ENCODE measurements at regions not wholly inside any gene's neighbourhood (a gene's known extent, or its start where the extent isn't known, plus 50 kb on each side); places are given as distances from the start of the nearest gene placed in this dataset.
"Not testable (repeated sequence)": the region's sequence is repeated elsewhere in the genome, so short reads cannot be mapped to it uniquely, and the experiment has no call there.

DNA sequence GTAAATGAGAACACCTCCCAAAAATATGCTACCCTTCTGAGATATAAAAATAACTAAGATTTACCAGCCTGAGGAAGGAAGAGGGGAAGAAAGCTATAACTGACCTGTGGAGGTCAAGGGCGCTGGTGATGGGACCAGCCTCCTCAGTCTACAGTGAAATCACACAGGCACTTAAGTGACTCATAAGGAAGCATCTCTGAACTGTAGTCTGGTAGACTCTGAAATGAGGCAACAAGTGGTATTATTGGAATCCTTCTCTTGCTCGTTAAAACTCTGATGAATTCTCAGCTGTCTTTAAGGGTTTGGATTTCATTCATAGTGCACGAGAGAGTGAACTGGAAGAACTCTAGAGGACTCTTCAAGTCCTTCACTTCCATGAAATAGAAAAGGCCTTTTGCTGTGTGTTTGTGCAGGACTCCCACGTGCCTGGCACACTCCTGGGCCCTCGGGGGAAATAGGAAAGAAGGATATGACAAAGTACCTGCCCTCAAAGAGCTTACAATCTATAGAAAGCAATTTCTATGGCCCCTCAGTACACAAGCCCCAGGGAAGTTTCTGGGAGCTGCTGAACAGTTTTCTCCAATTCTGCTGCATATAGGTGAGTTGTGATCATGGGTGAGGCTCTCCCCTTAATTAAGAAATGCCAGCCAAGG is 231.8 kb upstream of the RREB1 start:
- Histone ChIP-seq H3K9me2 (ENCODE audit: low read depth, low read length) (no peaks in the 10 kb centered on the region), H3K27me3 (ENCODE audit: insufficient read depth, low read length) (no peaks in the 10 kb centered on the region; the same call in 1 of the 2 replicates), H3K4me1 (ENCODE audit: insufficient read depth, low read length, severe bottlenecking) (no peaks in the 10 kb centered on the region), H3K4me2 (ENCODE audit: low read length) (no peak overlapping the region), H4K20me1 (ENCODE audit: insufficient read depth, low read length) (no peaks in the 10 kb centered on the region), H3K9ac (ENCODE audit: low read length) (no peak overlapping the region), H3K36me3 (ENCODE audit: insufficient read depth, low read length) (no peaks in the 10 kb centered on the region), H3K4me3 (ENCODE audit: low read depth, low read length, poor library complexity, severe bottlenecking) (no peak overlapping the region), H3F3A (ENCODE audit: insufficient read depth, low read length) (no peaks in the 10 kb centered on the region), H3K79me2 (ENCODE audit: insufficient read depth, low read length) (no peaks in the 10 kb centered on the region), H3K9me3 (ENCODE audit: low read length) (no peaks in the 10 kb centered on the region), H2AFZ (ENCODE audit: low read length) (no peak overlapping the region), H3K27ac (ENCODE audit: low read depth, low read length, poor library complexity, severe bottlenecking) (no peak overlapping the region)
- no peak for TF ChIP-seq EZH2 (IDR thresholded peaks at IDR 0.05; ENCODE audit: borderline replicate concordance, low read length)
- TF ChIP-seq, protein P1, sequence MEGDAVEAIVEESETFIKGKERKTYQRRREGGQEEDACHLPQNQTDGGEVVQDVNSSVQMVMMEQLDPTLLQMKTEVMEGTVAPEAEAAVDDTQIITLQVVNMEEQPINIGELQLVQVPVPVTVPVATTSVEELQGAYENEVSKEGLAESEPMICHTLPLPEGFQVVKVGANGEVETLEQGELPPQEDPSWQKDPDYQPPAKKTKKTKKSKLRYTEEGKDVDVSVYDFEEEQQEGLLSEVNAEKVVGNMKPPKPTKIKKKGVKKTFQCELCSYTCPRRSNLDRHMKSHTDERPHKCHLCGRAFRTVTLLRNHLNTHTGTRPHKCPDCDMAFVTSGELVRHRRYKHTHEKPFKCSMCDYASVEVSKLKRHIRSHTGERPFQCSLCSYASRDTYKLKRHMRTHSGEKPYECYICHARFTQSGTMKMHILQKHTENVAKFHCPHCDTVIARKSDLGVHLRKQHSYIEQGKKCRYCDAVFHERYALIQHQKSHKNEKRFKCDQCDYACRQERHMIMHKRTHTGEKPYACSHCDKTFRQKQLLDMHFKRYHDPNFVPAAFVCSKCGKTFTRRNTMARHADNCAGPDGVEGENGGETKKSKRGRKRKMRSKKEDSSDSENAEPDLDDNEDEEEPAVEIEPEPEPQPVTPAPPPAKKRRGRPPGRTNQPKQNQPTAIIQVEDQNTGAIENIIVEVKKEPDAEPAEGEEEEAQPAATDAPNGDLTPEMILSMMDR (IDR thresholded peaks at IDR 0.05; ENCODE audit: low read length) = no peak

DNA sequence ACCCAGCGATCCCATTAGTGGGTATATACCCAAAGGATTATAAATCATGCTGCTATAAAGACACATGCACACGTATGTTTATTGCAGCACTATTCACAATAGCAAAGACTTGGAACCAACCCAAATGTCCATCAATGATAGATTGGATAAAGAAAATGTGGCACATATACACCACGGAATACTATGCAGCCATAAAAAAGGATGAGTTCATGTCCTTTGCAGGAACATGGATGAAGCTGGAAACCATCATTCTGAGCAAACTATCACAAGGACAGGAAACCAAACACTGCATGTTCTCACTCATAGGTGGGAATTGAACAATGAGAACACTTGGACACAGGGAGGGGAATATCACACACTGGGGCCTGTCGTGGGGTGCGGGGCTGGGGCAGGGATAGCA is 230.0 kb upstream of the RREB1 start:
- not testable (repeated sequence) for H3K79me2 ChIP-seq (ENCODE audit: insufficient read depth, low read length); H3K9ac ChIP-seq (ENCODE audit: low read length); H3K9me3 ChIP-seq (ENCODE audit: low read length); H3K4me2 ChIP-seq (ENCODE audit: low read length); H2AFZ ChIP-seq (ENCODE audit: low read length); H3F3A ChIP-seq (ENCODE audit: insufficient read depth, low read length); H3K4me1 ChIP-seq (ENCODE audit: insufficient read depth, low read length, severe bottlenecking); H3K9me2 ChIP-seq (ENCODE audit: low read depth, low read length); H3K4me3 ChIP-seq (ENCODE audit: low read depth, low read length, poor library complexity, severe bottlenecking); H3K27me3 ChIP-seq (ENCODE audit: insufficient read depth, low read length); H3K36me3 ChIP-seq (ENCODE audit: insufficient read depth, low read length); H4K20me1 ChIP-seq (ENCODE audit: insufficient read depth, low read length); H3K27ac ChIP-seq (ENCODE audit: low read depth, low read length, poor library complexity, severe bottlenecking)

DNA sequence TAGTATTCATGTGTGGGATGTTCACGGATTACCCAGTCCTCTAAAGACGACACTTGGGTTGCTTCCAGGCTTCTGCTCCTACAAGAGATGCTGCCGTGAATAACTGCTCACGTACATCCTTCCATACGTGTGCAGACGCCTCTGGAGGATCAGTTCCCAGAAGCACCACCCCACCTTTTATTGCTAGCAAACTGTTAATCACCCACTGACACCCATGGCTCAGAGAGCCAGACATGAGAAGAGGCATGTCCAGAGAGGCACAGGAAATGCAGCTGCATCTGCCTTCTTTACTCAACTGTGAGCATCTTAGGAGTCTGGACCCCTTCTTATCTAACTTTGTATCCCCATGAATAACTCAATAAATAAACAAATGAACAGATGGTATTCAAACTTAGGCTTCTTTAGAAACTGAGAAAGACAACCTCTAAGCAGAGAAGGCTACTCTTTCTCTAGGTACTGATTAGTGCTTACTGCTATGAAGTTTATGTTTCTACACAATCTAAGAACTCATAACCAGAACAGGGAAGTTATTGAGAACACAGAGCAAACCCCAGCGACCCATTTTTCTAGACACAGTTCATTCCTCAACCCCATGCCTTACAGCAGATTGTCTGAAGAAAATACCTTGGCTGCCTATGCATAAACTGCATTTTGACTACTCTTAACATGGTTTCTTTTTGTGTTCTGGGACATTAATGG is 228.7 kb upstream of the RREB1 start:
- Histone ChIP-seq H3K27ac (ENCODE audit: low read depth, low read length, poor library complexity, severe bottlenecking) (no peak overlapping the region), H2AFZ (ENCODE audit: low read length) (no peak overlapping the region), H3K4me1 (ENCODE audit: insufficient read depth, low read length, severe bottlenecking) (no peaks in the 10 kb centered on the region)

DNA sequence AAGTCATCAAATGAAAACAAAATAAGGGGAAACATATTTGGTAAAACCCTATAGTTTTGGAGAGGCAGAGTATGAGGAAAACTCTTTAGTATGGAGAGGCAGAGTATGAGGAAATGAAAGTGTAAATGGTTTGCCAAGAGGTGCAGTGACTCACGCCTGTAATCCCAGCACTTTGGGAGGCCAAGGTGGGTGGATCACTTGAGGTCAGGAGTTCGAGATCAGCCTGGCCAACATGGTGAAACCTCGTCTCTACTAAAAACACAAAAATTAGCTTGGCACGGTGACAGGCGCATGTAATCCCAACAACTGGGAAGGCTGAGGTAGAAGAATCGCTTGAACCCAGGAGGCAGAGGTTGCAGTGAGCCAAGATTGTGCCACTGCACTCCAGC is 228.2 kb upstream of the RREB1 start:
- H3K79me2 ChIP-seq (ENCODE audit: insufficient read depth, low read length); H3K4me1 ChIP-seq (ENCODE audit: insufficient read depth, low read length, severe bottlenecking); H3K27ac ChIP-seq (ENCODE audit: low read depth, low read length, poor library complexity, severe bottlenecking); H4K20me1 ChIP-seq (ENCODE audit: insufficient read depth, low read length); H3K4me3 ChIP-seq (ENCODE audit: low read depth, low read length, poor library complexity, severe bottlenecking); H3K4me2 ChIP-seq (ENCODE audit: low read length); H3K9me3 ChIP-seq (ENCODE audit: low read length); H3F3A ChIP-seq (ENCODE audit: insufficient read depth, low read length); H3K27me3 ChIP-seq (ENCODE audit: insufficient read depth, low read length); H3K36me3 ChIP-seq (ENCODE audit: insufficient read depth, low read length); H3K9me2 ChIP-seq (ENCODE audit: low read depth, low read length); H2AFZ ChIP-seq (ENCODE audit: low read length); H3K9ac ChIP-seq (ENCODE audit: low read length): not testable (repeated sequence)

More for the DNA sequence above, 228.7 kb upstream of the RREB1 start:
- Histone ChIP-seq H3K4me2 (ENCODE audit: low read length) (no peak overlapping the region), H3K27me3 (ENCODE audit: insufficient read depth, low read length) (no peaks in the 10 kb centered on the region; the same call in 1 of the 2 replicates), H3K79me2 (ENCODE audit: insufficient read depth, low read length) (no peaks in the 10 kb centered on the region), H4K20me1 (ENCODE audit: insufficient read depth, low read length) (no peaks in the 10 kb centered on the region), H3K9me3 (ENCODE audit: low read length) (no peaks in the 10 kb centered on the region), H3K9ac (ENCODE audit: low read length) (no peak overlapping the region), H3K4me3 (ENCODE audit: low read depth, low read length, poor library complexity, severe bottlenecking) (no peak overlapping the region), H3K36me3 (ENCODE audit: insufficient read depth, low read length) (no peaks in the 10 kb centered on the region), H3F3A (ENCODE audit: insufficient read depth, low read length) (no peaks in the 10 kb centered on the region), H3K9me2 (ENCODE audit: low read depth, low read length) (no peaks in the 10 kb centered on the region)
- TF ChIP-seq, protein P1 (IDR thresholded peaks at IDR 0.05; ENCODE audit: low read length) = no peak
- no peak for TF ChIP-seq EZH2 (IDR thresholded peaks at IDR 0.05; ENCODE audit: borderline replicate concordance, low read length)
